CD14-positive monocyte (primary cell): ENCODE measurements at regions not wholly inside any gene's neighbourhood (a gene's known extent, or its start where the extent isn't known, plus 50 kb on each side); places are given as distances from the start of the nearest gene placed in this dataset.

ENCODE experiments used
- DNase-seq, 3 donors: peaks; one replicate each; pipeline ENCODE4 v3.0.0-alpha.2; 2011 to 2022
- H2AFZ ChIP-seq: 2 replicates; pipeline ENCODE4 v1.6.0; 2012; ENCODE audit warnings: mild to moderate bottlenecking, low read depth, low read length, inconsistent platforms; ENCODE audit not compliant: insufficient read depth, poor library complexity, severe bottlenecking
- H3K27ac ChIP-seq, 2 donors: 1 replicate in 1 of 2; 2 replicates in 1 of 2; pipeline ENCODE4 v1.5.1; 2012 to 2013; ENCODE audit warnings: low read length in 2 of 2, control low read depth in 1 of 2, inconsistent platforms in 1 of 2, low read depth in 1 of 2, mild to moderate bottlenecking in 1 of 2
- H3K27me3 ChIP-seq, 2 donors: one replicate each; pipeline versions ENCODE4 v1.6.0 to v1.6.1; 2011 to 2013; ENCODE audit warnings: low read length in 2 of 2; ENCODE audit not compliant: control insufficient read depth in 2 of 2, insufficient read depth in 2 of 2
- H3K36me3 ChIP-seq, 2 donors: replicated peaks in 1 of 2; 1 replicate in 1 of 2; 2 replicates in 1 of 2; pipeline versions ENCODE4 v1.5.1 to v1.6.1; 2012 to 2013; ENCODE audit warnings: low read length in 2 of 2, control low read depth in 1 of 2, inconsistent platforms in 1 of 2, mild to moderate bottlenecking in 1 of 2; ENCODE audit not compliant: insufficient read depth in 2 of 2, control insufficient read depth in 1 of 2
- H3K4me1 ChIP-seq, 2 donors: 1 replicate in 1 of 2; 2 replicates in 1 of 2; pipeline versions ENCODE4 v1.5.1 to v1.6.1; 2012 to 2013; ENCODE audit warnings: low read length in 2 of 2, control low read depth in 1 of 2, inconsistent platforms in 1 of 2, mild to moderate bottlenecking in 1 of 2, moderate library complexity in 1 of 2; ENCODE audit not compliant: insufficient read depth in 2 of 2, control insufficient read depth in 1 of 2
- H3K4me2 ChIP-seq: replicated peaks from 2 replicates; pipeline ENCODE3; 2012; ENCODE audit warnings: low read length, moderate library complexity, mild to moderate bottlenecking; ENCODE audit not compliant: poor library complexity, severe bottlenecking; ENCODE audit errors: extremely low read depth
- H3K4me3 ChIP-seq, 3 experiments: fragments of 200-600 bp in 1 of 3; sonication (generic) in 1 of 3; replicated peaks in 1 of 3; 1 replicate in 2 of 3; 2 replicates in 1 of 3; pipeline ENCODE4 v1.5.1; 2011 to 2013; ENCODE audit warnings: low read length in 3 of 3, mild to moderate bottlenecking in 3 of 3, control low read depth in 2 of 3, low read depth in 2 of 3, inconsistent platforms in 1 of 3, moderate library complexity in 1 of 3
- H3K79me2 ChIP-seq: 2 replicates; pipeline ENCODE4 v1.6.0; 2012; ENCODE audit warnings: mild to moderate bottlenecking, control low read depth, inconsistent platforms, low read length, moderate library complexity; ENCODE audit not compliant: insufficient read depth
- H3K9ac ChIP-seq: 2 replicates; pipeline ENCODE4 v1.6.0; 2017; ENCODE audit warnings: low read length, mild to moderate bottlenecking; ENCODE audit not compliant: insufficient read depth, poor library complexity, severe bottlenecking
- H3K9me3 ChIP-seq, 2 donors: replicated peaks in 1 of 2; 1 replicate in 1 of 2; 2 replicates in 1 of 2; pipeline versions ENCODE4 v1.5.1 to v1.6.1; 2012 to 2013; ENCODE audit warnings: low read length in 2 of 2, control low read depth in 1 of 2; ENCODE audit not compliant: control insufficient read depth in 1 of 2, insufficient read depth in 1 of 2
- H4K20me1 ChIP-seq: 2 replicates; pipeline ENCODE4 v1.6.0; 2012; ENCODE audit warnings: mild to moderate bottlenecking, low read length, control low read depth, moderate library complexity; ENCODE audit not compliant: insufficient read depth
- H3K27ac Mint-ChIP-seq, 7 donors: one replicate each; pipeline ENCODE4 v1.8.0; 2020; ENCODE audit warnings: mild to moderate bottlenecking in 7 of 7, mixed read lengths in 7 of 7, moderate library complexity in 6 of 7, inconsistent platforms in 2 of 7
- H3K27me3 Mint-ChIP-seq, 3 donors: one replicate each; pipeline ENCODE4 v1.8.0; 2021 to 2022; ENCODE audit warnings: low read depth in 3 of 3, mild to moderate bottlenecking in 3 of 3, mixed read lengths in 3 of 3, moderate library complexity in 3 of 3, inconsistent platforms in 1 of 3
- H3K36me3 Mint-ChIP-seq, 2 donors: one replicate each; pipeline ENCODE4 v1.8.0; 2020; ENCODE audit warnings: mixed read lengths in 2 of 2, inconsistent platforms in 1 of 2, mild to moderate bottlenecking in 1 of 2
- H3K4me1 Mint-ChIP-seq: one replicate; pipeline ENCODE4 v1.8.0; 2020; ENCODE audit warnings: mild to moderate bottlenecking, mixed read lengths
- H3K4me3 Mint-ChIP-seq, 2 donors: one replicate each; pipeline ENCODE4 v1.8.0; 2020; ENCODE audit warnings: mild to moderate bottlenecking in 2 of 2, mixed read lengths in 2 of 2, moderate library complexity in 1 of 2
- H3K9me3 Mint-ChIP-seq, 7 donors: one replicate each; pipeline ENCODE4 v1.8.0; 2020 to 2022; ENCODE audit warnings: mixed read lengths in 7 of 7, mild to moderate bottlenecking in 6 of 7, moderate library complexity in 6 of 7, inconsistent platforms in 2 of 7
- CTCF ChIP-seq: fragments of 200-600 bp; IDR thresholded peaks from one replicate; pipeline ENCODE4 v1.8.0; 2022; ENCODE audit warnings: antibody characterized with exemption, mild to moderate bottlenecking
- WGBS: methylation state at CpG from one replicate; pipeline ENCODE4 v1.1.5; 2013; ENCODE audit warnings: missing lambda C conversion rate; ENCODE audit not compliant: insufficient coverage; 5-methylcytosine and 5-hydroxymethylcytosine counted together
- intact Hi-C, 2 donors: fragments of 100-400 bp; cut with micrococcal nuclease; formaldehyde crosslinking; loops; one replicate each; pipeline versions ENCODE4 v1.15.0 to v1.15.1; 2023

DNA sequence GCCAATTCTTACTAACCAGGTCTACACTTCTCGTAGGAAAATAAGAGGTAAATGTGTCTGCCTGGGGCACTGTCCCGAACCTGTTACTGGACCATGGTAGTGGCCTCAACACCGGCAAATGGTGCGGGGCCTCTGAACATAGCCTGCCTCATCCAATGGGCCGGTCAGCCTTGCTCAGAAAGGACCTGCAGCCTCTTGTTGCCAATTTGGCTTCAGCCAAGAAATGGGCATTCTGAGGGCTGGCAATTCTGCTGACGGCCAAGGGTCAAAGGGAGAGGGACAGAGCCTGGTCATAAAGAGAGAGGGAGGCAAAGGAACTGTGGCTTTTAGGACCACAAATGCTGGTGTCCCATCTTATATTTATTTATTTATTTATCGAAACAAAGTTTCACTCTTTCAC lies 69.5 kb upstream of the ATP6AP2 start:
- peaks cover 0 to 2% of the 10 kb centered on the region in 2 donors for H3K27me3 ChIP-seq
- intact Hi-C loops, result no loop called here

DNA sequence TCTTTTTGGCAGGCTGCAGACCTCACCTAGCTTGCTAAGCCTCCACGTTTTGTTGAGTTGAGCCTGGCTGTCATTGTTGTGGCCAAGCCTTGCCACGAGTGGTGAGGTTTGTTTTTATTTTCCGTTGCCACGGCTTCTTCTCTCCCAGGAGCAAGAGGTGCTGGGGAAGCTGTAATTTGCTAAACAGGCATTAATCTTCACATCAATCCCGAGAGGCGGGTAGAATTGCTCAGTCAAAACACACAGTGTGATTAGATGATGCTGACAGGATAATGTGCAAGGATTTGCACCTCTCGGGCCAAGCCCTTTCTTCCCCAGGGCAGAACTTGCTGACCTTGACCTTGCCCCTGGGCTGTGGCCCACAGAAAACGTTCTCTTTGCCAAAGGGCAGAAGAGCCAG lies 72.2 kb upstream of the ATP6AP2 start:
- H3K27ac Mint-ChIP-seq, result peak overlapping the region in 1 of 7 donors; percentile 24
- no peak overlapping the region for H3K9ac ChIP-seq

More for the DNA sequence above, 69.5 kb upstream of the ATP6AP2 start:
- 100% methylated on average over 4 of the region's 7 CpGs for WGBS
- H3K4me3 Mint-ChIP-seq, result no peak overlapping the region
- Histone ChIP-seq H3K4me3 (no peak overlapping the region), H4K20me1 (no peaks in the 10 kb centered on the region), H3K27ac (no peak overlapping the region), H3K4me2 (no peak overlapping the region), H3K79me2 (no peaks in the 10 kb centered on the region), H3K9me3 (no peaks in the 10 kb centered on the region), H3K4me1 (no peaks in the 10 kb centered on the region), H2AFZ (no peak overlapping the region), H3K36me3 (no peaks in the 10 kb centered on the region), H3K9ac (no peak overlapping the region)
- no peak for DNase-seq
- H3K9me3 Mint-ChIP-seq, result peaks cover 0 to 12% (median 1%) of the 10 kb centered on the region in 7 donors
- H3K36me3 Mint-ChIP-seq, result no peaks in the 10 kb centered on the region
- H3K27me3 Mint-ChIP-seq, result peaks cover 0 to 29% (median 2%) of the 10 kb centered on the region in 3 donors
- no peak overlapping the region for H3K27ac Mint-ChIP-seq
- no peaks in the 10 kb centered on the region for H3K4me1 Mint-ChIP-seq
- no peak for TF ChIP-seq CTCF

More for the DNA sequence above, 72.2 kb upstream of the ATP6AP2 start:
- Histone ChIP-seq H3K36me3 (no peaks in the 10 kb centered on the region), H3K4me2 (no peak overlapping the region), H3K27ac (no peak overlapping the region), H3K27me3 (peaks cover 0 to 2% of the 10 kb centered on the region in 2 donors), H2AFZ (no peak overlapping the region), H3K79me2 (no peaks in the 10 kb centered on the region), H4K20me1 (no peaks in the 10 kb centered on the region), H3K9me3 (no peaks in the 10 kb centered on the region), H3K4me3 (no peak overlapping the region), H3K4me1 (no peaks in the 10 kb centered on the region)
- no CpG with 5 or more reads among the region's 8 CpGs for WGBS
- intact Hi-C loops, result no loop called here
- peaks cover 0 to 9% (median 1%) of the 10 kb centered on the region in 7 donors for H3K9me3 Mint-ChIP-seq
- H3K4me3 Mint-ChIP-seq, result no peak overlapping the region
- no peaks in the 10 kb centered on the region for H3K36me3 Mint-ChIP-seq
- no peaks in the 10 kb centered on the region for H3K4me1 Mint-ChIP-seq
- peaks cover 2 to 24% (median 2%) of the 10 kb centered on the region in 3 donors for H3K27me3 Mint-ChIP-seq
- no peak for TF ChIP-seq CTCF
- no peak for DNase-seq
